ENCODE measurements at regions not wholly inside any gene's neighbourhood (a gene's known extent, or its start where the extent isn't known, plus 50 kb on each side); places are given as distances from the start of the nearest gene placed in this dataset.

DNA sequence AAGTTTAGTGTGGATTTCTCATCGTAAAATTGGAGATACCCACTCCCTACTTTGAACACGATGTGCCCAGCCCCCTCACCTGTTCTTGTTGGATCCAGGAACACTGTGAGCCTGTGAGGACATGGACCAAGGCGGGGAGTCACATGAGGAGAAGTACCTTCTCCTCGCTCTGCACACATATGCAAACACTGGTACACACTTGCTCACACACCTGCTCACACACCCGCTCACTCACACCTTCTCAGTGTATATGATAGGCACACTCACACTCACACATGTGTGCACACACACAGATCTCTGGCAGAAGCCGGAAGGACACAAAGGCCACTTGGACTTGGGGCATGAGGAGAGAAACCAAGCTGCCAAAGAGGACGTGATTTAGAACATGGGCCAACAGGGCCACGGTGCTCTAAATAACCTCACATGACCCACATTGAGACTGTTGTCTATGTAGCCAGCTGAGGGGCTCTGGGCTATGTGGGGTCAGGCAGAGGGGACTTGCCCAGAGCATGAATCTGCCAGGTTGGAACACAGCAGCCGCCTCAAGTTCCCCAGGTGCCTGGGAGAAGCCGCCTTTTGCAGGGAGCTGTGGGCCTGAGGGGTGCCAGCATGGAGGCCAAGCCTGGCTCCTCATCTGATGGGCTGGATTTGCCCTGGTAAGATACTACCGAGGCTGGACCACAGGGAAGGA, 283.0 kb upstream of the IRX4 start:
- Histone ChIP-seq H3K27ac (ENCODE audit: low read length) (no peak overlapping the region), H3K27me3 (replicated peaks; ENCODE audit: insufficient read depth, low read length) (peaks cover 11% of the 10 kb centered on the region), H3K9me3 (replicated peaks; ENCODE audit: insufficient read depth, low read length) (no peaks in the 10 kb centered on the region), H3K9ac (ENCODE audit: low read length) (no peak overlapping the region), H3K79me2 (ENCODE audit: low read length) (no peaks in the 10 kb centered on the region), H3F3A (ENCODE audit: insufficient read depth, low read length) (no peaks in the 10 kb centered on the region), H3K9me2 (replicated peaks; ENCODE audit: insufficient read depth, low read length) (no peaks in the 10 kb centered on the region), H2AFZ (ENCODE audit: low read length) (no peak overlapping the region), H4K20me1 (ENCODE audit: insufficient read depth, low read length) (no peaks in the 10 kb centered on the region), H3K4me2 (ENCODE audit: low read depth, low read length) (no peak overlapping the region), H3K36me3 (replicated peaks; ENCODE audit: insufficient read depth, low read length) (no peaks in the 10 kb centered on the region), H3K4me3 (ENCODE audit: low read length) (no peak overlapping the region), H3K4me1 (ENCODE audit: low read length) (no peaks in the 10 kb centered on the region)
- no peak for TF ChIP-seq EZH2 (optimal IDR thresholded peaks at IDR 0.05; ENCODE audit: low read depth, low read length)
- no peak for TF ChIP-seq EZH2phosphoT487 (IDR thresholded peaks at IDR 0.05; ENCODE audit: low read length)
- TF ChIP-seq, protein P1, sequence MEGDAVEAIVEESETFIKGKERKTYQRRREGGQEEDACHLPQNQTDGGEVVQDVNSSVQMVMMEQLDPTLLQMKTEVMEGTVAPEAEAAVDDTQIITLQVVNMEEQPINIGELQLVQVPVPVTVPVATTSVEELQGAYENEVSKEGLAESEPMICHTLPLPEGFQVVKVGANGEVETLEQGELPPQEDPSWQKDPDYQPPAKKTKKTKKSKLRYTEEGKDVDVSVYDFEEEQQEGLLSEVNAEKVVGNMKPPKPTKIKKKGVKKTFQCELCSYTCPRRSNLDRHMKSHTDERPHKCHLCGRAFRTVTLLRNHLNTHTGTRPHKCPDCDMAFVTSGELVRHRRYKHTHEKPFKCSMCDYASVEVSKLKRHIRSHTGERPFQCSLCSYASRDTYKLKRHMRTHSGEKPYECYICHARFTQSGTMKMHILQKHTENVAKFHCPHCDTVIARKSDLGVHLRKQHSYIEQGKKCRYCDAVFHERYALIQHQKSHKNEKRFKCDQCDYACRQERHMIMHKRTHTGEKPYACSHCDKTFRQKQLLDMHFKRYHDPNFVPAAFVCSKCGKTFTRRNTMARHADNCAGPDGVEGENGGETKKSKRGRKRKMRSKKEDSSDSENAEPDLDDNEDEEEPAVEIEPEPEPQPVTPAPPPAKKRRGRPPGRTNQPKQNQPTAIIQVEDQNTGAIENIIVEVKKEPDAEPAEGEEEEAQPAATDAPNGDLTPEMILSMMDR (IDR thresholded peaks at IDR 0.05; ENCODE audit: low read length): no peak
- DNase-seq: no peak

DNA sequence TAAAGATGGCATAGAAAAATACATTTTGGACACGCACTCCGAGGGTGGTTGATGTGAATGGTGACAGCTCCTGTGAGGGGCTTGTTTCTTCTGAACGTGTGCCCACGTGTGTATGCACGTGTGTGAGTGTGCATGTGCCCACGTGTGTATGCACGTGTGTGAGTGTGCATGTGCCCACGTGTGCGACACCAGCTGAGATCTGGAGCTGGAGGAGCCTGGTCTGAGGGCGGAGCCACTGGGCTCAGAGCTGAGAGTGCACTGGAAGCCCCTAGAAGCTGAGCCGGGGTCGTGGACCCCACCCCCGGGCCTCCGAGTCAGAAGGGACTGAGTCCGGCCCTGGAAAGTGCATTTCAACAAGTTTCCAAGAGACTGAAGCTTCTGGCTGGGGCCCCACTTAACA, 282.5 kb upstream of the IRX4 start:
- H3K79me2 ChIP-seq (ENCODE audit: low read length): no peaks in the 10 kb centered on the region
- no peaks in the 10 kb centered on the region for H3K9me2 ChIP-seq (replicated peaks; ENCODE audit: insufficient read depth, low read length)
- no peak overlapping the region for H3K4me3 ChIP-seq (ENCODE audit: low read length)
- H3K27me3 ChIP-seq (replicated peaks; ENCODE audit: insufficient read depth, low read length): peaks cover 11% of the 10 kb centered on the region
- no peaks in the 10 kb centered on the region for H3K9me3 ChIP-seq (replicated peaks; ENCODE audit: insufficient read depth, low read length)
- no peaks in the 10 kb centered on the region for H3F3A ChIP-seq (ENCODE audit: insufficient read depth, low read length)
- H4K20me1 ChIP-seq (ENCODE audit: insufficient read depth, low read length): no peaks in the 10 kb centered on the region
- H3K36me3 ChIP-seq (replicated peaks; ENCODE audit: insufficient read depth, low read length): no peaks in the 10 kb centered on the region
- no peaks in the 10 kb centered on the region for H3K4me1 ChIP-seq (ENCODE audit: low read length)
- no peak for DNase-seq
- no peak overlapping the region for H2AFZ ChIP-seq (ENCODE audit: low read length)
- H3K27ac ChIP-seq (ENCODE audit: low read length): no peak overlapping the region
- no peak overlapping the region for H3K9ac ChIP-seq (ENCODE audit: low read length)
- TF ChIP-seq, protein P1 (IDR thresholded peaks at IDR 0.05; ENCODE audit: low read length): no peak
- TF ChIP-seq EZH2phosphoT487 (IDR thresholded peaks at IDR 0.05; ENCODE audit: low read length): no peak
- TF ChIP-seq EZH2 (optimal IDR thresholded peaks at IDR 0.05; ENCODE audit: low read depth, low read length): no peak
- H3K4me2 ChIP-seq (ENCODE audit: low read depth, low read length): no peak overlapping the region

DNA sequence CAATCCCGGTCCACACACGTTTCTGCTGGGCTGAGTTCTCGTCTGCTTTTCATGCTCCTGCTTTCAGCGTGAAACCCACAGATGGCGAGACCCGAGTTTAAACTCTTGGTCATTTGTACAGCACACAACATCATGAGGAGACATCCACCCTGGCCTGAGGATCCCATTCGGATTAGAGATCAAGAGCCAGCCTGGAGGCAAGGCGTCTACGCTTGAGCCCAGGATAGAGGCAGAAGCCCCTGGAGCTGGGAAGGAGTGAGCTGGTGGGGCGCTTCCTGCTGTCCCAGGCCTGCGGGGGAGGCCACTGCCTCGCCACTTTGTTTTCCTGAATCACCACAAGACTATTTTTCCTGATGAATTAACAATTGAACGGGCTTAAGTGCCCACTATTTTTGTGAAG, 281.9 kb upstream of the IRX4 start:
- Histone ChIP-seq H3K9ac (ENCODE audit: low read length) (no peak overlapping the region), H3K4me2 (ENCODE audit: low read depth, low read length) (no peak overlapping the region), H3K27ac (ENCODE audit: low read length) (no peak overlapping the region), H3K4me3 (ENCODE audit: low read length) (no peak overlapping the region), H3K4me1 (ENCODE audit: low read length) (no peaks in the 10 kb centered on the region), H3K79me2 (ENCODE audit: low read length) (no peaks in the 10 kb centered on the region), H3F3A (ENCODE audit: insufficient read depth, low read length) (no peaks in the 10 kb centered on the region), H3K9me2 (replicated peaks; ENCODE audit: insufficient read depth, low read length) (no peaks in the 10 kb centered on the region), H4K20me1 (ENCODE audit: insufficient read depth, low read length) (no peaks in the 10 kb centered on the region), H3K36me3 (replicated peaks; ENCODE audit: insufficient read depth, low read length) (no peaks in the 10 kb centered on the region), H3K27me3 (replicated peaks; ENCODE audit: insufficient read depth, low read length) (peaks cover 11% of the 10 kb centered on the region), H3K9me3 (replicated peaks; ENCODE audit: insufficient read depth, low read length) (no peaks in the 10 kb centered on the region), H2AFZ (ENCODE audit: low read length) (no peak overlapping the region)
- TF ChIP-seq EZH2phosphoT487 (IDR thresholded peaks at IDR 0.05; ENCODE audit: low read length) (no peak), EZH2 (optimal IDR thresholded peaks at IDR 0.05; ENCODE audit: low read depth, low read length) (no peak)
- TF ChIP-seq, protein P1 (IDR thresholded peaks at IDR 0.05; ENCODE audit: low read length): no peak
- DNase-seq: no peak
